D721Med (cell line): ENCODE measurements at regions not wholly inside any gene's neighbourhood (a gene's known extent, or its start where the extent isn't known, plus 50 kb on each side); places are given as distances from the start of the nearest gene placed in this dataset.

Experiments used
- DNase-seq: peaks from one replicate; pipeline ENCODE4 v3.0.0; 2011; ENCODE audit warnings: low spot score; ENCODE audit not compliant: insufficient read length
- FAIRE-seq: peaks from 2 replicates; lab custom pipeline; 2011; peaks lifted over from hg19 to GRCh38; lab: Jason Lieb, UNC
- CTCF ChIP-seq: IDR thresholded peaks from 2 replicates; pipeline ENCODE4 v1.5.1; 2012; ENCODE audit warnings: mild to moderate bottlenecking, control low read depth; ENCODE audit not compliant: insufficient read depth; ENCODE audit errors: missing control alignments

- no peak for DNase-seq
- no peak for TF ChIP-seq CTCF
- FAIRE-seq = no peak
Observed at GRCh38 chr15:47862402-47862801, 145.1 kb downstream of the SEMA6D start.

- TF ChIP-seq CTCF = no peak
- FAIRE-seq = no peak
- no peak for DNase-seq
Observed at GRCh38 chr15:47866446-47866845, 149.1 kb downstream of the SEMA6D start.

- TF ChIP-seq CTCF = no peak
- DNase-seq (no peak), FAIRE-seq (no peak)
Observed at GRCh38 chr15:47870300-47870955, 153.1 kb downstream of the SEMA6D start.

GRCh38 chr15:47870956-47871625 lies 153.8 kb downstream of the SEMA6D start:
- no peak for FAIRE-seq
- TF ChIP-seq CTCF = no peak
- no peak for DNase-seq

GRCh38 chr15:47872208-47872607 lies 154.9 kb downstream of the SEMA6D start:
- TF ChIP-seq CTCF = no peak
- no peak for FAIRE-seq
- DNase-seq = no peak

- DNase-seq (no peak), FAIRE-seq (no peak)
- TF ChIP-seq CTCF = no peak
Observed at GRCh38 chr15:47872869-47873432, 155.6 kb downstream of the SEMA6D start.

- FAIRE-seq = no peak
- TF ChIP-seq CTCF = no peak
- DNase-seq = no peak
Observed at GRCh38 chr15:47876986-47877385, 159.7 kb downstream of the SEMA6D start.
